ENCODE measurements at regions not wholly inside any gene's neighbourhood (a gene's known extent, or its start where the extent isn't known, plus 50 kb on each side); places are given as distances from the start of the nearest gene placed in this dataset.

DNA sequence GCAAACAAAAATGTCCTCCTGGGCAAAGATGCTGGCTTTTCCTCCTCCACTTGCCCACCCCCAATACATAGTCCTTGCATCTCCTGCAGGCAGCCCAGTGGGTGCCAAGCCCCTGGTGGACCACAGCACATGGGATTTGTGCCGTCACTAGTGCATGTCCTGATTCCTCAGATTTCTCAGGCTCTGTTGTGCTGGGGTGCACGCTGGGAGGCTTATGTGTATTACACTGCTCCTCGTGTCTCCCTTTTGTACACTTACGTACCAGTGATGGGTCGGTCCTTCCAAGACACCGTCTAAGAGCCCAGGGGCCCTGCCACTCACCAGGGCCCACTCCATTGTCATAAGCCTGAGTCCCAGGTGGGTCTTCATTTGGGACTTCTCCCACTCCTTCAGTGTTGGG lies 70.1 kb downstream of the PLXNA1 start:
- Histone ChIP-seq H3K4me3 (ENCODE audit: low read length) (no peak overlapping the region), H3K27me3 (ENCODE audit: low read length) (peaks cover 7% of the 10 kb centered on the region; the same call in 1 of the 2 replicates), H3K36me3 (ENCODE audit: insufficient read depth, low read length) (no peaks in the 10 kb centered on the region), H3K27ac (ENCODE audit: low read length) (no peak overlapping the region), H3K4me2 (ENCODE audit: low read depth, low read length, poor library complexity, severe bottlenecking) (no peak overlapping the region), H2AFZ (ENCODE audit: low read length) (no peak overlapping the region), H3K79me2 (ENCODE audit: low read length) (no peaks in the 10 kb centered on the region), H3K9ac (ENCODE audit: low read length) (no peak overlapping the region), H3K4me1 (ENCODE audit: low read length) (no peaks in the 10 kb centered on the region), H3K9me3 (ENCODE audit: low read length) (peaks cover 6% of the 10 kb centered on the region), H4K20me1 (ENCODE audit: insufficient read depth, low read depth, low read length) (no peaks in the 10 kb centered on the region), H3K9me2 (replicated peaks; ENCODE audit: insufficient read depth, low read length) (no peaks in the 10 kb centered on the region)
- no peak for DNase-seq

DNA sequence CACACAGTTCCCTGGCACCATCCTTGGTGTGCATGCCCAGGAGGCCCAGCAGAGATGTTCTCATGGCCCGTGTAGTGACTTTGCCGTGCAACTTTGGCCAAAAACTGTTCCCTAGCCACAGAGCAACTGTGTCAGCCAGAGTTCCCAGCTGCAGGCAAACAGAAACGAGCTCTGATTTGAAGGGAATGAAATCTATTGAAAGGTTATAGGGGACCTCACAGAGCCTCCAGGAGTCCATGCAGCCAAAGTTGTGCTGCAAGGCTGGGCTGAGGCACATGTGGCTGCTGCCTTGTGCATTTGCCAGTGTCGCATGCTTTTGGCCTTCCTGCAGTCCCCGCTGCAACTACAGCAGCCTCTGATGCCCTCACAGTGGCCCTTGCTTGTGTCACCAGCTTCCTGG lies 70.5 kb downstream of the PLXNA1 start:
- Histone ChIP-seq H3K4me2 (ENCODE audit: low read depth, low read length, poor library complexity, severe bottlenecking) (no peak overlapping the region), H3K27ac (ENCODE audit: low read length) (no peak overlapping the region), H3K27me3 (ENCODE audit: low read length) (peaks cover 7% of the 10 kb centered on the region; the same call in 1 of the 2 replicates), H4K20me1 (ENCODE audit: insufficient read depth, low read depth, low read length) (no peaks in the 10 kb centered on the region), H2AFZ (ENCODE audit: low read length) (no peak overlapping the region), H3K4me3 (ENCODE audit: low read length) (no peak overlapping the region), H3K4me1 (ENCODE audit: low read length) (no peaks in the 10 kb centered on the region), H3K9ac (ENCODE audit: low read length) (no peak overlapping the region), H3K9me2 (replicated peaks; ENCODE audit: insufficient read depth, low read length) (no peaks in the 10 kb centered on the region), H3K79me2 (ENCODE audit: low read length) (no peaks in the 10 kb centered on the region), H3K9me3 (ENCODE audit: low read length) (peaks cover 2% of the 10 kb centered on the region; the same call in 1 of the 2 replicates), H3K36me3 (ENCODE audit: insufficient read depth, low read length) (no peaks in the 10 kb centered on the region)
- DNase-seq = no peak

DNA sequence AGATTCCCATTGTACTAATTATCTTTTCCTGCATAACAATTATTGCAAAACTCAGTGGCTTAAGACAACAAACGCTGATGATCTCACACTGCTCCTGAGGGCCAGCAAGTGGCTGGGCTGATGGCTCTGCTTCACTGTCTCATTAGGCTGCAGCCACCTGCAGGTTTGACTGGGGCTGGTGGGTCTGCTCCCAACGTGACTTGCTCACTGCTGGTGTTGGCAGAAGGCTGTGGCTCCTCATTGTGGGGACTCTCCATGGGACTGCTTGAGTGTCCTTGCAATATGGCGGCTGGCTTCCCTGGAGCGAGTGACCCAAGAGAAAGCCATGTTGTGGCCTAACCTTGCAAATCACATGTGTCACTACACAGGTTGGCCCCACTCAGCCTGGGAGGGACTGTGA lies 71.1 kb downstream of the PLXNA1 start:
- Histone ChIP-seq H3K27me3 (ENCODE audit: low read length) (peaks cover 5% of the 10 kb centered on the region; the same call in 1 of the 2 replicates), H3K4me1 (ENCODE audit: low read length) (no peaks in the 10 kb centered on the region), H3K9me2 (replicated peaks; ENCODE audit: insufficient read depth, low read length) (no peaks in the 10 kb centered on the region)

DNA sequence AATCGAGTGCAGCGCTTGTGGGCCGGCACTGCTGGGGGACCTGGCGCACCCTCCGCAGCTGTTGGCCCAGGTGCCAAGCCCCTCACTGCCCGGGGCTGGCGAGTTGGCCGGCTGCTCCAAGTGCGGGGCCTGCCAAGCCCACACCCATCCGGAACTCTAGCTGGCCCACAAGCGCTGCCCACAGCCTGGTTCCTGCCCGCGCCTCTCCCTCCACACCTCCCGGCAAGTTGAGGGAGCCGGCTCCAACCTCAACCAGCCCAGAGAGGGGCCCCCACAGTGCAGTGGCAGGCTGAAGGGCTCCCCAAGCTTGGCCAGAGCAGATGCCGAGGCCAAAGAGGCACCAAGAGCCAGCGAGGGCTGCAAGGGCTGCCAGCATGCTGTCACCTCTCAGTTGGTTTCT lies 73.4 kb downstream of the PLXNA1 start:
- no peaks in the 10 kb centered on the region; the same call in 1 of the 2 replicates for H3K9me3 ChIP-seq (ENCODE audit: low read length)
- no peak overlapping the region for H3K27ac ChIP-seq (ENCODE audit: low read length)
- H3K9ac ChIP-seq (ENCODE audit: low read length) = no peak overlapping the region
- no peaks in the 10 kb centered on the region for H3K79me2 ChIP-seq (ENCODE audit: low read length)
- no peak overlapping the region for H2AFZ ChIP-seq (ENCODE audit: low read length)
- H3K4me3 ChIP-seq (ENCODE audit: low read length) = no peak overlapping the region
- no peaks in the 10 kb centered on the region for H4K20me1 ChIP-seq (ENCODE audit: insufficient read depth, low read depth, low read length)
- no peaks in the 10 kb centered on the region for H3K36me3 ChIP-seq (ENCODE audit: insufficient read depth, low read length)
- H3K4me2 ChIP-seq (ENCODE audit: low read depth, low read length, poor library complexity, severe bottlenecking) = no peak overlapping the region
- H3K9me2 ChIP-seq (replicated peaks; ENCODE audit: insufficient read depth, low read length) = no peaks in the 10 kb centered on the region
- DNase-seq = no peak
- H3K27me3 ChIP-seq (ENCODE audit: low read length) = peaks cover 5% of the 10 kb centered on the region; the same call in 1 of the 2 replicates
- no peaks in the 10 kb centered on the region for H3K4me1 ChIP-seq (ENCODE audit: low read length)

More for the DNA sequence above, 71.1 kb downstream of the PLXNA1 start:
- no peak for DNase-seq
- H2AFZ ChIP-seq (ENCODE audit: low read length) = no peak overlapping the region
- H3K4me2 ChIP-seq (ENCODE audit: low read depth, low read length, poor library complexity, severe bottlenecking) = no peak overlapping the region
- no peaks in the 10 kb centered on the region for H3K36me3 ChIP-seq (ENCODE audit: insufficient read depth, low read length)
- H3K4me3 ChIP-seq (ENCODE audit: low read length) = no peak overlapping the region
- no peaks in the 10 kb centered on the region; the same call in 1 of the 2 replicates for H3K9me3 ChIP-seq (ENCODE audit: low read length)
- no peak overlapping the region for H3K9ac ChIP-seq (ENCODE audit: low read length)
- no peak overlapping the region for H3K27ac ChIP-seq (ENCODE audit: low read length)
- no peaks in the 10 kb centered on the region for H3K79me2 ChIP-seq (ENCODE audit: low read length)
- no peaks in the 10 kb centered on the region for H4K20me1 ChIP-seq (ENCODE audit: insufficient read depth, low read depth, low read length)

DNA sequence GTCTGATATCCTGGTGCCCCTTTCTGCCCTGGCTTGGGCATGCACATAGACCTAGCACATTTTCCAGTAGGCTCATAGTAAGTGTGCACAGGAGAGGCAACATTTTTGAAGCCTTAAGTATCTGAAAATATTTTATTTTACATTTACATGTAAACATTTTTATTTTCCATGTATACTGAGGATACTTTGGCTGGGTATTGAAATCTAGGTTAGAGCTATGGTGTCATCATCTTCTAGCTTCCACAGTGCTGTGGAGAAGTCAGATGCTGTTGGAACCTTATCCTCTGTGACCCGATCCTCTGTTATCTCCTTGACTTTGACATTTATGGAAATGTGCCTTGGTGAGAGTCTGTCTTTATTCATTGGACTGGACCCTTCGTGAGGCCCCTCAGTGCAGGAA lies 74.1 kb downstream of the PLXNA1 start:
- no peak overlapping the region for H3K4me2 ChIP-seq (ENCODE audit: low read depth, low read length, poor library complexity, severe bottlenecking)
- no peaks in the 10 kb centered on the region for H3K79me2 ChIP-seq (ENCODE audit: low read length)
- no peaks in the 10 kb centered on the region for H3K36me3 ChIP-seq (ENCODE audit: insufficient read depth, low read length)
- H3K4me3 ChIP-seq (ENCODE audit: low read length) = no peak overlapping the region
- H3K9me3 ChIP-seq (ENCODE audit: low read length) = no peaks in the 10 kb centered on the region; the same call in 1 of the 2 replicates
- no peak overlapping the region for H3K9ac ChIP-seq (ENCODE audit: low read length)
- no peak overlapping the region for H2AFZ ChIP-seq (ENCODE audit: low read length)
- H4K20me1 ChIP-seq (ENCODE audit: insufficient read depth, low read depth, low read length) = no peaks in the 10 kb centered on the region
- no peak for DNase-seq
- no peaks in the 10 kb centered on the region; the same call in 1 of the 2 replicates for H3K27me3 ChIP-seq (ENCODE audit: low read length)
- no peaks in the 10 kb centered on the region for H3K4me1 ChIP-seq (ENCODE audit: low read length)
- no peaks in the 10 kb centered on the region for H3K9me2 ChIP-seq (replicated peaks; ENCODE audit: insufficient read depth, low read length)
- no peak overlapping the region for H3K27ac ChIP-seq (ENCODE audit: low read length)

DNA sequence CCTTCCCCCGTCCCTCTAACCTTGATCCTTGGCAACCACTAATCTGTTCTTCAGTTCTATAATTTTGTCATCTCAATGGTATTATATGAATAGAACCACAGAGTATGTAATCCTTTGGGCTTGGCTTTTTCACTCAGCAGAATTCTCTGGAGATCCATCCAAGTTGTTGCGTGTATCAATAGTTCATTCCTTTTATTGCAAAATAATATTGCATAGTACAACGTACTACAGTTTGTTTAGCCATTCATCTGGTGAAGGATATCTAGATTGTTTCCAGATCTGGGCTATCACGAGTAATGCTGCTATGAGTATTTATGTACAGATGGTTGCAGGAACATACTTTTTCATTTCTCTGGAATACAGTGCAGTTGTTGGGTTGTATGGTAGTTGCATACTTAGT lies 76.2 kb downstream of the PLXNA1 start:
- no peak for DNase-seq
- Histone ChIP-seq H3K27ac (ENCODE audit: low read length) (no peak overlapping the region), H3K36me3 (ENCODE audit: insufficient read depth, low read length) (no peaks in the 10 kb centered on the region), H3K4me2 (ENCODE audit: low read depth, low read length, poor library complexity, severe bottlenecking) (no peak overlapping the region), H3K4me1 (ENCODE audit: low read length) (no peaks in the 10 kb centered on the region), H3K9ac (ENCODE audit: low read length) (no peak overlapping the region), H3K9me3 (ENCODE audit: low read length) (no peaks in the 10 kb centered on the region; the same call in 1 of the 2 replicates), H4K20me1 (ENCODE audit: insufficient read depth, low read depth, low read length) (no peaks in the 10 kb centered on the region), H3K79me2 (ENCODE audit: low read length) (no peaks in the 10 kb centered on the region), H2AFZ (ENCODE audit: low read length) (no peak overlapping the region), H3K9me2 (replicated peaks; ENCODE audit: insufficient read depth, low read length) (no peaks in the 10 kb centered on the region), H3K27me3 (ENCODE audit: low read length) (no peaks in the 10 kb centered on the region; the same call in 1 of the 2 replicates), H3K4me3 (ENCODE audit: low read length) (no peak overlapping the region)

DNA sequence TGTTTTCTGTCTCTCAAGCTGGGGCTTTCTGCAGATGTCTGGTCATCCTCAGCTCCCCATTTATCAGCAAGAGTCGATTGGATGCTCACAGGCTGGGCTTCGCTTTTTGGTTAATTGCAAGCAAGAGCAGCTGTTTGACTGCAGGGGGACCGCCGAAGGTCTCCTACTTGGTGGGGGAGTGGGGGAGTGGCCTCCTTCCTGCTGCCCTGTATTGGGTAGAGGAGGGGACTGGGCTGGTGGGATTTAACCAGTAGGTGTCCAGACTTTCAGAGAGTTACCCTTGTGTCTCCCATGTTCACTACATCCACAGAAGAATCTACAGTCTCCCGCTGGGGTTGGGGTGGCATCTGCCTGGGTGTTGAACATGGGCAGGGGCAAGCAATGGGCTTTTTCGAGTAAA lies 78.7 kb downstream of the PLXNA1 start:
- no peaks in the 10 kb centered on the region; the same call in 1 of the 2 replicates for H3K9me3 ChIP-seq (ENCODE audit: low read length)
- DNase-seq = no peak
- no peak overlapping the region for H3K4me3 ChIP-seq (ENCODE audit: low read length)
- no peaks in the 10 kb centered on the region for H3K36me3 ChIP-seq (ENCODE audit: insufficient read depth, low read length)
- H2AFZ ChIP-seq (ENCODE audit: low read length) = no peak overlapping the region
- H3K79me2 ChIP-seq (ENCODE audit: low read length) = no peaks in the 10 kb centered on the region
- no peak overlapping the region for H3K9ac ChIP-seq (ENCODE audit: low read length)
- no peaks in the 10 kb centered on the region for H3K9me2 ChIP-seq (replicated peaks; ENCODE audit: insufficient read depth, low read length)
- no peaks in the 10 kb centered on the region; the same call in 1 of the 2 replicates for H3K27me3 ChIP-seq (ENCODE audit: low read length)
- H3K4me1 ChIP-seq (ENCODE audit: low read length) = no peaks in the 10 kb centered on the region
- H3K4me2 ChIP-seq (ENCODE audit: low read depth, low read length, poor library complexity, severe bottlenecking) = no peak overlapping the region
- 0 out of 2 replicates have a peak, but pooled peaks cover 3% of the 10 kb centered on the region for H4K20me1 ChIP-seq (ENCODE audit: insufficient read depth, low read depth, low read length)
- no peak overlapping the region for H3K27ac ChIP-seq (ENCODE audit: low read length)

DNA sequence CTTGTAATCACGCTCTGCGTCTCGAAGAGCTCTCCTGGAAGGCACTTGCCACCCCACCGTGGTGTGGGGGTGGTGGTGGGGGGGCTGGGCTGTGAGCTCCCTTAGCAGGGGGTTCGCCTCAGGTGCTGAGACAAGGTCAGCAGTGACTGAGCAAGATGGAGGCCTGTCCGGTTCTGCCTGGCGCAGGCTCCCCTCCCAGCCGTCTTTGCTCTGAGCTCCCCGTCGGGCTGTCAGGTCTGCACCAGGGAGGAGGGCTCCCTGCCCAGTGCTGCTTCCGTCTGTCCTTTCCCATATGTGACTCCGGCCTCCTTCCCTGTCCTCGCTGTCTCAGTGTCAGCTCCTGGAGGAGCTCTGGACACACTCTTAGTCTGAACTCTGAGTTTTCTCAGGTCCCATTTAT lies 80.0 kb downstream of the PLXNA1 start:
- Histone ChIP-seq H3K9me2 (replicated peaks; ENCODE audit: insufficient read depth, low read length) (no peaks in the 10 kb centered on the region), H3K4me3 (ENCODE audit: low read length) (no peak overlapping the region), H4K20me1 (ENCODE audit: insufficient read depth, low read depth, low read length) (0 out of 2 replicates have a peak, but pooled peaks cover 3% of the 10 kb centered on the region), H2AFZ (ENCODE audit: low read length) (no peak overlapping the region), H3K4me2 (ENCODE audit: low read depth, low read length, poor library complexity, severe bottlenecking) (no peak overlapping the region), H3K9ac (ENCODE audit: low read length) (no peak overlapping the region), H3K27ac (ENCODE audit: low read length) (no peak overlapping the region), H3K9me3 (ENCODE audit: low read length) (no peaks in the 10 kb centered on the region), H3K27me3 (ENCODE audit: low read length) (no peaks in the 10 kb centered on the region), H3K36me3 (ENCODE audit: insufficient read depth, low read length) (no peaks in the 10 kb centered on the region), H3K4me1 (ENCODE audit: low read length) (no peaks in the 10 kb centered on the region), H3K79me2 (ENCODE audit: low read length) (no peaks in the 10 kb centered on the region)
- no peak for DNase-seq

Measured in Karpas-422 (cell line).